WERI-Rb-1 (cell line): ENCODE measurements at regions not wholly inside any gene's neighbourhood (a gene's known extent, or its start where the extent isn't known, plus 50 kb on each side); places are given as distances from the start of the nearest gene placed in this dataset.

Experiments
- DNase-seq: peaks from one replicate; pipeline ENCODE4 v3.0.0-alpha.2; 2020
- H3K27ac ChIP-seq: fragments of 250-450 bp; sonication (Bioruptor Pico); 2 replicates; pipeline ENCODE4 v1.5.1; 2020; ENCODE audit warnings: mild to moderate bottlenecking, moderate library complexity
- H3K27me3 ChIP-seq: fragments of 250-450 bp; sonication (Bioruptor Pico); 2 replicates; pipeline ENCODE4 v1.5.1; 2021; ENCODE audit warnings: mild to moderate bottlenecking, low read depth, moderate library complexity; ENCODE audit not compliant: insufficient read depth, severe bottlenecking
- H3K36me3 ChIP-seq: fragments of 250-450 bp; sonication (Bioruptor Pico); 2 replicates; pipeline ENCODE4 v1.5.1; 2020; ENCODE audit warnings: mild to moderate bottlenecking, moderate library complexity
- H3K4me3 ChIP-seq: 2 replicates; pipeline ENCODE4 v1.5.1; 2011; ENCODE audit warnings: low read depth, mild to moderate bottlenecking, control low read depth, low read length
- H3K9me3 ChIP-seq: fragments of 250-450 bp; sonication (Bioruptor Pico); 2 replicates; pipeline ENCODE4 v1.5.1; 2021; ENCODE audit warnings: mild to moderate bottlenecking, moderate library complexity; ENCODE audit not compliant: severe bottlenecking
- TF ChIP-seq, protein P1 (sequence below): IDR thresholded peaks from 2 replicates; pipeline ENCODE4 v1.5.1; 2011; ENCODE audit warnings: low read depth, mild to moderate bottlenecking, control low read depth, inconsistent platforms, low read length

DNA sequence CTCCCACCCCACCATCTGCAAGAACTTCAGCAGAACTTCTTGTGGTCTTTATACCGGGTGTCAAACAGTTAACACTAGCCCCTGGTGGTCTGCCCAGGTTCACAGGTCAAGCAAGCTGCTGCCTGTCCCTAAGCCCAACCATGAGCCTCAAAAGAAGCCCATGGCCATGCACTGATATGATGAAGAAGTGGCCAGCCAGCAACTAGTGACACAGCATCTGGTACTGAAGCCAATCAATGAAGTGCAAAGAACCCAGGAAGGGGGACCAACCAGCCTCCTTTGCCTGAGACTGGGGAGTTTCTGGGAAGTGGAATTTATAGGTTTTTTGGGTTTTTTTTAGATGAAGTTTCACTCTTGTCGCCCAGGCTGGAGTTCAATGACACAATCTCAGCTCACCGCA is 127.8 kb downstream of the MAFB start:
- H3K4me3 ChIP-seq: no peak overlapping the region
- no peak overlapping the region for H3K27ac ChIP-seq
- H3K9me3 ChIP-seq: no peaks in the 10 kb centered on the region
- no peak for DNase-seq
- no peaks in the 10 kb centered on the region for H3K36me3 ChIP-seq
- H3K27me3 ChIP-seq: peaks cover 54% of the 10 kb centered on the region
- TF ChIP-seq, protein P1, sequence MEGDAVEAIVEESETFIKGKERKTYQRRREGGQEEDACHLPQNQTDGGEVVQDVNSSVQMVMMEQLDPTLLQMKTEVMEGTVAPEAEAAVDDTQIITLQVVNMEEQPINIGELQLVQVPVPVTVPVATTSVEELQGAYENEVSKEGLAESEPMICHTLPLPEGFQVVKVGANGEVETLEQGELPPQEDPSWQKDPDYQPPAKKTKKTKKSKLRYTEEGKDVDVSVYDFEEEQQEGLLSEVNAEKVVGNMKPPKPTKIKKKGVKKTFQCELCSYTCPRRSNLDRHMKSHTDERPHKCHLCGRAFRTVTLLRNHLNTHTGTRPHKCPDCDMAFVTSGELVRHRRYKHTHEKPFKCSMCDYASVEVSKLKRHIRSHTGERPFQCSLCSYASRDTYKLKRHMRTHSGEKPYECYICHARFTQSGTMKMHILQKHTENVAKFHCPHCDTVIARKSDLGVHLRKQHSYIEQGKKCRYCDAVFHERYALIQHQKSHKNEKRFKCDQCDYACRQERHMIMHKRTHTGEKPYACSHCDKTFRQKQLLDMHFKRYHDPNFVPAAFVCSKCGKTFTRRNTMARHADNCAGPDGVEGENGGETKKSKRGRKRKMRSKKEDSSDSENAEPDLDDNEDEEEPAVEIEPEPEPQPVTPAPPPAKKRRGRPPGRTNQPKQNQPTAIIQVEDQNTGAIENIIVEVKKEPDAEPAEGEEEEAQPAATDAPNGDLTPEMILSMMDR: no peak

DNA sequence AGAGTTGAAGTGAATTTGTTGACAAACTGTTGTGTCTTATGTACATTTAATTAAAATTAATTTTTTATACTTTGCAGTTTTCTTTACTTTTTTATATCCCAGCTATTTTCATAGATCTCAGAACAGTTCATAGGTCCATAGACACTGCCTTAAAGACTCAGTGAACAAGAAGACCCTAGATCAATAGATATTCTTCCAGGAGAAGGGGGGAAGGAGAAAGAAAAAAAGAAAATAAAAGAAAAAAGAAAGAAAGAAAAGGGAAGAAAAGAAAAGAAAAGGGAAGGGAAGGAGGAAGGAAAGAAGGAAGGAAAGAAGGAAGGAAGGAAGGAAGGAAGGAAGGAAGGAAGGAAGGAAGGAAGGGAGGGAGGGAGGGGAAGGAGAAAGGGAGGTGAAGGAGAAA is 130.8 kb downstream of the MAFB start:
- Histone ChIP-seq H3K36me3 (no peaks in the 10 kb centered on the region), H3K9me3 (no peaks in the 10 kb centered on the region), H3K27ac (no peak overlapping the region), H3K4me3 (no peak overlapping the region), H3K27me3 (peaks cover 66% of the 10 kb centered on the region)
- TF ChIP-seq, protein P1: no peak
- no peak for DNase-seq

DNA sequence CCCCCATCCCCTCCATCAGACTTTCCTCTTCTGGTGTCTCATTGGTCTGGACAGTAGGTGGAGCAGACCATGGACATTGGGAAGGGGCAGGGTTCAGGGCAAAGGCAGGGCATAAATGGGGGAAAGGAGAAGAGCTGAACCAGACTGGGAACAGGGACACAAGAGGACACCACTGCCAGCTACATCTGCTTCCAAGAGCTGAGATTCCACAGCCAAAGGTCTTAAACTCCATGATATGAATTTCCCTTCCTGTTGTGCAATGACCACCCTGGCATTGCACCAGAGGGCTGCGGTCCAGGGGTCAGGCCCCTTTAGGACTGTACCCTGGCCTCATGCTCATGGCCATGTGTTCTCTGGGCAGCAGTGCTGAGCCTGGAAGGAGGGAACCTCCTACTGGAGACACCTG is 137.9 kb downstream of the MAFB start:
- no peak for DNase-seq
- TF ChIP-seq, protein P1: no peak
- Histone ChIP-seq H3K36me3 (no peaks in the 10 kb centered on the region), H3K27me3 (peaks cover 39% of the 10 kb centered on the region), H3K4me3 (no peak overlapping the region), H3K27ac (no peak overlapping the region), H3K9me3 (no peaks in the 10 kb centered on the region)

DNA sequence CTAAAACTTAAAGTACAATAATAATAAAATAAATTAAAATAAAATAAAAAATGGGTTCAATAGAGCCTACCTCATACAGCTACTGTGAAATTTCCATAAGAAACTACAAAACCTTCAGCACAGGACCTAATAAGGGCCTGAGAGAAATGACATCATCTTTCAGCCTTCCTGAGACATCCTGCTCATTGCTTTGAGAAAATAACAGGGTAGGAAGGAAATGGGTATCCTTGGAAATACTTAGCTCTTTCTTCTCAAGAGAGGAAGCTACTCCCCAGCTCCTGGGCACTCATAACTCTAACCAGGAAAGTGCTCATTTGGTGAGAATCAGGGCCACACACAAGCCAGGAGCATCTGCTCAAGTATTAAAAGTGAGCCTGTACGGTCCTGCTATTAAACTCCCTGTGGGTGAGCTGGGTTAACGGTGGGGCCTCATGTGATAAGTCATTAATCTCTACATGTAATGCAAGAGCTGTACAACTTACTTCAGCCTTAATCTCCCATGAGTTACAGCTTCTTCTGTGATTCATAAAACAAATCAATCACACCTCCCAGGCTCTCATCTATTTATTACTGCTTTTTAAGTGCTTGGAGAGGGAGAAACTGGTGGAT is 141.4 kb downstream of the MAFB start:
- Histone ChIP-seq H3K27ac (no peak overlapping the region), H3K36me3 (no peaks in the 10 kb centered on the region), H3K27me3 (peaks cover 25% of the 10 kb centered on the region), H3K4me3 (no peak overlapping the region), H3K9me3 (no peaks in the 10 kb centered on the region)
- peak; percentile 8 for DNase-seq
- TF ChIP-seq, protein P1: no peak

DNA sequence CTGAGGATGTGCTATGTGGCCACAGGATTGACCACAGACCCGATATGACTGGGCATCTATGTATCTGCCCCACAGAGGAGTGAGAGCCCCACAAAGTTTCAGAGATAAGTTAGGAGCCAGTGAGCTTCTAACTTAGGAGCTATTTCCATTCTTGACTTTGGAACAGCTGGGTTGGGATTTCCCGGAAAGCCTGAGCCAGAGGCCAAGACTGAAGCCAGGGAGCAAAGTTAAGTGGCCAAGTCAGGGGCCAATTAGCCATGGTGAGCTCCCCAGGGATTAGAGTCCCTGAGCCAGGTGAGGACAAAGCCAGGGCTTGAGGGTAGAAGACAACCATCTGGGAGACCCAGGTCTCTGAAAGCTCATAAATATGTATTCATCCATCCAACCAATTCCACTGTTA is 143.6 kb downstream of the MAFB start:
- no peak overlapping the region for H3K4me3 ChIP-seq
- no peak overlapping the region for H3K27ac ChIP-seq
- no peaks in the 10 kb centered on the region for H3K9me3 ChIP-seq
- peaks cover 32% of the 10 kb centered on the region for H3K27me3 ChIP-seq
- TF ChIP-seq, protein P1: no peak
- no peak for DNase-seq
- H3K36me3 ChIP-seq: no peaks in the 10 kb centered on the region

DNA sequence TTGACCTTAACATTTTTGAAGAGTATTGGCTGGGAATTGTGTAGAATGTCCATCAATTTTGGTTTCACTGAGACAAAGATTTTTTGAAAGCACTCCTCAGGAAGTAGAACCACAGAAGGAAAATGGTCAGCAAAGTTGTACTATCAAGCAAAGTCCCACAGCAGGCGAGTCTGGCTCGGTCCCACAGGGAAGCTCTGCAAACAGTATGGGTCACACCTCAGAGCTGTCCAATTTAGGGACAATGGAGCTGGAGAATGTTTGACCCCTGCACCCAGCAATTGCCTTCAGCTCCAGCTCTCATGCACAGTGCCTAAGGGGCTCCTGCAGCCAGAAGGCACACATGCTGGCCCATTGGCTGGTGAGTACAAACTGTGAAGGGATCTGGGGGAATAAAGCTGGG is 147.0 kb downstream of the MAFB start:
- H3K4me3 ChIP-seq: no peak overlapping the region
- no peak overlapping the region for H3K27ac ChIP-seq
- no peak for DNase-seq
- H3K27me3 ChIP-seq: peaks cover 44% of the 10 kb centered on the region
- TF ChIP-seq, protein P1: no peak
- no peaks in the 10 kb centered on the region for H3K9me3 ChIP-seq
- H3K36me3 ChIP-seq: no peaks in the 10 kb centered on the region
